ENCODE measurements at regions not wholly inside any gene's neighbourhood (a gene's known extent, or its start where the extent isn't known, plus 50 kb on each side); places are given as distances from the start of the nearest gene placed in this dataset.

GRCh38 chr16:88197481-88198456, 185.0 kb upstream of the ZNF469 start:
- TF ChIP-seq CTCF (IDR thresholded peaks at IDR 0.05 in 4 of 5, conservative IDR thresholded peaks at IDR 0.05 in 1 of 5) (no peak), POLR2A (IDR thresholded peaks at IDR 0.05) (no peak)

All from gastrocnemius medialis (tissue), 4 donors.